Bronchial epithelial cell (primary cell): ENCODE measurements at regions not wholly inside any gene's neighbourhood (a gene's known extent, or its start where the extent isn't known, plus 50 kb on each side); places are given as distances from the start of the nearest gene placed in this dataset.

Experiments
- DNase-seq: peaks from one replicate; pipeline ENCODE4 v3.0.0-alpha.2; 2010; ENCODE audit warnings: low read depth
- FAIRE-seq: peaks from 2 replicates; lab custom pipeline; 2011; peaks lifted over from hg19 to GRCh38; lab: Jason Lieb, UNC
- H3K27me3 ChIP-seq: 2 replicates; pipeline ENCODE4 v1.5.1; 2011; ENCODE audit warnings: low read length; ENCODE audit not compliant: control insufficient read depth, insufficient read depth
- H3K36me3 ChIP-seq: 2 replicates; pipeline ENCODE4 v1.5.1; 2011; ENCODE audit warnings: low read length; ENCODE audit not compliant: control insufficient read depth, insufficient read depth
- H3K4me3 ChIP-seq: 2 replicates; pipeline ENCODE4 v1.5.1; 2011; ENCODE audit warnings: mild to moderate bottlenecking, low read depth, low read length, control low read depth
- TF ChIP-seq, protein P1 (sequence below): IDR thresholded peaks from 2 replicates; pipeline ENCODE4 v1.5.1; 2011; ENCODE audit warnings: mild to moderate bottlenecking, moderate library complexity, low read length, control low read depth, inconsistent platforms; ENCODE audit not compliant: insufficient read depth, severe bottlenecking

DNA sequence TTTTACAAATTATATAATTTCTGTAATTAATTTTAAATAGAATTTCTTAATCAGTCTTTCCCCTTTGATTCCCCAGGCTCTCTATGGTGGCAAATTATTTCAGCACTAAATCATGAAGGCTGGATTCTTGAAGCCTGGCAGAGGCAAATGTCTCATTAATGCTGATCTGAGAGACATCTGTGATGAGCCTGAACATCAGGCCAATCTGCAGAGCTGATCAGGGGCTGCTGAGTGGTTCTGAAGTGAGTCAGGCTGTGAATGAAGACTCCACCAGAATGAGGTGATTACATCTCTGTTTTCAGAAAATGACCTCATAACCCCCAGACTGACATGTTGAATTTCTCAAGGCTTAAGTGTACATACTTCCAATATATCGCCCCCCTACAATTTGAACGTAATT, 124.2 kb upstream of the MIS18BP1 start:
- FAIRE-seq (no peak), DNase-seq (no peak)
- TF ChIP-seq, protein P1, sequence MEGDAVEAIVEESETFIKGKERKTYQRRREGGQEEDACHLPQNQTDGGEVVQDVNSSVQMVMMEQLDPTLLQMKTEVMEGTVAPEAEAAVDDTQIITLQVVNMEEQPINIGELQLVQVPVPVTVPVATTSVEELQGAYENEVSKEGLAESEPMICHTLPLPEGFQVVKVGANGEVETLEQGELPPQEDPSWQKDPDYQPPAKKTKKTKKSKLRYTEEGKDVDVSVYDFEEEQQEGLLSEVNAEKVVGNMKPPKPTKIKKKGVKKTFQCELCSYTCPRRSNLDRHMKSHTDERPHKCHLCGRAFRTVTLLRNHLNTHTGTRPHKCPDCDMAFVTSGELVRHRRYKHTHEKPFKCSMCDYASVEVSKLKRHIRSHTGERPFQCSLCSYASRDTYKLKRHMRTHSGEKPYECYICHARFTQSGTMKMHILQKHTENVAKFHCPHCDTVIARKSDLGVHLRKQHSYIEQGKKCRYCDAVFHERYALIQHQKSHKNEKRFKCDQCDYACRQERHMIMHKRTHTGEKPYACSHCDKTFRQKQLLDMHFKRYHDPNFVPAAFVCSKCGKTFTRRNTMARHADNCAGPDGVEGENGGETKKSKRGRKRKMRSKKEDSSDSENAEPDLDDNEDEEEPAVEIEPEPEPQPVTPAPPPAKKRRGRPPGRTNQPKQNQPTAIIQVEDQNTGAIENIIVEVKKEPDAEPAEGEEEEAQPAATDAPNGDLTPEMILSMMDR = no peak
- Histone ChIP-seq H3K36me3 (no peaks in the 10 kb centered on the region), H3K27me3 (no peaks in the 10 kb centered on the region), H3K4me3 (no peak overlapping the region)

DNA sequence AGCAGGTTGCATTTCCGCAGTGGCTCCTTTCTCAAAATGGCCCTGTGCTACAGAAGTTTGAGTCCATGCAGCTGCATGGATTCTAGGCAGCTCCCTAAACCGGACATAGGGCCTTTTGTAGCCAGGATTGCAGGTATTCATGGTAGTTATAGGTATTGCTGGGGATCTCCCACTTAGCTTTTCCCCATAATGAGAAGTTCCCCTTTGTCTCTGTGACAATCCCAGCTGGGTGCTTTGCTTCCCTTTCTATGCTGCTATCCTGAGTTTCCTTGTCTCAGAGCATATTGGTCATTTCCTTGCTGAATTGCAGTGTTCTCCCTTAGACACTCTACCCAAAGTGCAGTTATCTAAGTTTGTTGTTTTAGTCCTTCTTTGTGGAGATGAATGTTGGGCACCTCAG, 120.9 kb upstream of the MIS18BP1 start:
- Histone ChIP-seq H3K4me3 (no peak overlapping the region), H3K36me3 (no peaks in the 10 kb centered on the region), H3K27me3 (no peaks in the 10 kb centered on the region)
- DNase-seq = no peak
- TF ChIP-seq, protein P1 = no peak
- FAIRE-seq = no peak

DNA sequence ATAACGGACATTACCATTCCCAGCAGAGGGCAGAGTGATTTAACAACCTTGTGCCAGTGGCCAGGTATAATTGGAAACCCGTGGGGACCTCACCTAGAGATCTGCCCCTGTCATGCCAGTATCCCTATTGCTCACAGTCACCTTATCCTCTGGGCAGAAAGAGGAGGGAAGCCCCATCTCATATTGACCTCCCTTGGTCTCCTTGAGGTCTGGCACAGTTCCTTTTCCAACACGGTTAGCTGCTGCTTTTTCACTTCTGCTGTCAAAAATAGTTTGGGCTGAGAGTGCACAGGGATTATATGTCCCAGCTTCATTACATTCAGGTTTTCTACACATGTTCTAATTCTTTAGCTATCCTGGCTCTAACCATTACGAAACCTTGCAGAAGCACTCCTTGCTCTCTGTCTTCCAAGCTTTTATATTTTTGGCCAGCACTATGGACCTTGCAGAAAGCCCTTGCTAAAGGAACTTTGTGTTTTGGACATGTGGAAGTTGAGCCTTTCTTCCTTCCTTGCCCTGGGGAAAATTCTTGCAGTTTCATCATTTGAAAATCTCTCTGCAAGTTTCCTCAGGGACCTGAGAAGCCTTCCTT, 111.7 kb upstream of the MIS18BP1 start:
- Histone ChIP-seq H3K4me3 (no peak overlapping the region), H3K36me3 (no peaks in the 10 kb centered on the region), H3K27me3 (no peaks in the 10 kb centered on the region)
- TF ChIP-seq, protein P1 = no peak
- no peak for DNase-seq
- FAIRE-seq = no peak

DNA sequence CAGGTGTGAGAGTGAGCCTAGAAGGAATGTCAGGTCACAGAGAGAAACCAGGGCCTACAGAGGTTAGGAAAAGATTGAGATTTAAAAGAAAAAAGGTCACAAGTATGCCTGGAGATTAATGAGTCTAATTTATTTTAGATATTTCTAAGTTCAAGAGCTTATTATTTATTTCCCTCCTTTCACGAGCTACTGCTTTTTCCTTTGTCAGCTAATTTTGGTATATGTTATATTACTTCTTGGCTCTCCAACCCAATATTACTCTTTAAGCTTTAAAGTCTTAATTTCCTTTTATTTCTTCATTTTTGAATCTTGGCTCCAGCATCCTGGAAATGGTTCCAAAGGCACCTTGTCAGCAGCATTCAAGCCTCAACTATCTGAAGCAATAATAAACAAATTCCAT, 109.5 kb upstream of the MIS18BP1 start:
- TF ChIP-seq, protein P1 = no peak
- H3K36me3 ChIP-seq = no peaks in the 10 kb centered on the region
- no peaks in the 10 kb centered on the region for H3K27me3 ChIP-seq
- FAIRE-seq (no peak), DNase-seq (no peak)
- H3K4me3 ChIP-seq = no peak overlapping the region

DNA sequence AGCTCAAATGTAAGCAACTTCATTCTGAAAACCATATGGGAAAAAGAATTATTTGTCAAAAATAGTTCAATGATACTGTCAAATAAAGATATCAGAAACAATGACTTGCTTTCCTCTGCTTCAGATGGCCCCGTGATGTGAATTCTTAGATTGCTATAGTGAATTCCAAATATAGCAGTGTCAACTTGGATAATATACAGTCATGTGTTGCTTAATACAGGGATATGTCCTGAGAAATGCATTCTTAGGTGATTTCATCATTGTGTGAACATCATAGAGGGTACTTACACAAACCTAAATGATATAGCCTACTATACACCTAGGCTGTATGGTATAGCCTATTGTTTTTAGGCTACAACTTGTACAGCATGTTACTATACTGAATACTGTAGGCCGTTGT, 108.7 kb upstream of the MIS18BP1 start:
- no peaks in the 10 kb centered on the region for H3K36me3 ChIP-seq
- no peaks in the 10 kb centered on the region for H3K27me3 ChIP-seq
- peak; percentile 56 for DNase-seq
- no peak for FAIRE-seq
- no peak overlapping the region for H3K4me3 ChIP-seq
- TF ChIP-seq, protein P1 = no peak

DNA sequence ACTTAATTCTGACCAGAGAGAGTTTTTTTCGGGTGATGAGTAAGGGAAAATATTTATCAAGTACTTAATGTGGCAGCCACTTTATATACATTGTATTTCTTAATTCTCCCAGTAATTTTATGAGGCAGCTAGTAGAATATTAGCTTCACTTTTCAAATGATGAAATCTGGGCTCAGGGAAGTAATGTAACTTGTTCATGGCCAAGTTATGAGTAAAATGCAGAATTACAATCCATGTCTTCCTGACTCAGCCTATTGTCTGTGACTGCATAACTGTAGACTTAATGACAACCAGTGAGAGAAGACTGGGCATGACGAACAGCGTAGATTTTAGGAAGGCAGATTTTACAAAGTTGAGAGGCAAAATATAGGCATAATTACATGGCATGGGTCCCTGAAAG, 106.7 kb upstream of the MIS18BP1 start:
- Histone ChIP-seq H3K4me3 (no peak overlapping the region), H3K27me3 (no peaks in the 10 kb centered on the region), H3K36me3 (no peaks in the 10 kb centered on the region)
- DNase-seq (peak; percentile 48), FAIRE-seq (no peak)
- TF ChIP-seq, protein P1 = no peak
